ENCODE measurements at regions not wholly inside any gene's neighbourhood (a gene's known extent, or its start where the extent isn't known, plus 50 kb on each side); places are given as distances from the start of the nearest gene placed in this dataset.

DNA sequence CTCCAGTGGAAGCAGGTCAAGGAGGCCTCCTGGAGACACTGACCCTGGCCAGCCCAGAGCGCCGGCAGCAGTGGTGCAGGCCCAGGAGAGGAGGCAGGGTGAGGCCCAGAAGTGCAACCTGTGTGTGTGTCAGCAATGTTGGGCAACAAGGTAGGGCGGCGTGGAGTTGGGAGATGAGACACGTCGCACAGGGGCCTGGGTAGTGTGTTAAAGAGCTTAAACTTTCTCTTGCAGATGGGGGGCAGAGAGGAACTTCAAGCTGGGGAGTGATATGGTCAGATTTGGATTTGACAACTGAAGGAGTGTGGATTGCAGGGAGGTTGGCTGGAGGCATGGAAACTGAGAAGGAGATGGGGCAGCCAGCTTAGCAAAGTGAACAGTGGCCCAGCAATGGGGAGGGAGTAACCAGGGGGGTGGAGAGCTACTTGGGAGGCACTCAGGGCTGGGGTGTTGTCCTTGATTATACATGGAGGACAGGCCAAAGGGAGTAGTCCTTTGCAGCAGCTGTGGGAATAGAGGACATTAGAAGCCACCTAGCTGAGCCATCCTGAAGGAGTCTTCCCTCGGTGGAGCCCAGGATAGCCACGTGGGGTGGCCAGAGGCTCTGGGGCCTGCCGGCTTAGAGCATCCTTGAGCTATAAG is 278.6 kb upstream of the HS6ST1 start:
- TF ChIP-seq, protein P1, sequence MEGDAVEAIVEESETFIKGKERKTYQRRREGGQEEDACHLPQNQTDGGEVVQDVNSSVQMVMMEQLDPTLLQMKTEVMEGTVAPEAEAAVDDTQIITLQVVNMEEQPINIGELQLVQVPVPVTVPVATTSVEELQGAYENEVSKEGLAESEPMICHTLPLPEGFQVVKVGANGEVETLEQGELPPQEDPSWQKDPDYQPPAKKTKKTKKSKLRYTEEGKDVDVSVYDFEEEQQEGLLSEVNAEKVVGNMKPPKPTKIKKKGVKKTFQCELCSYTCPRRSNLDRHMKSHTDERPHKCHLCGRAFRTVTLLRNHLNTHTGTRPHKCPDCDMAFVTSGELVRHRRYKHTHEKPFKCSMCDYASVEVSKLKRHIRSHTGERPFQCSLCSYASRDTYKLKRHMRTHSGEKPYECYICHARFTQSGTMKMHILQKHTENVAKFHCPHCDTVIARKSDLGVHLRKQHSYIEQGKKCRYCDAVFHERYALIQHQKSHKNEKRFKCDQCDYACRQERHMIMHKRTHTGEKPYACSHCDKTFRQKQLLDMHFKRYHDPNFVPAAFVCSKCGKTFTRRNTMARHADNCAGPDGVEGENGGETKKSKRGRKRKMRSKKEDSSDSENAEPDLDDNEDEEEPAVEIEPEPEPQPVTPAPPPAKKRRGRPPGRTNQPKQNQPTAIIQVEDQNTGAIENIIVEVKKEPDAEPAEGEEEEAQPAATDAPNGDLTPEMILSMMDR (IDR thresholded peaks at IDR 0.05) = no peak
- no peak for TF ChIP-seq POLR2A (IDR thresholded peaks at IDR 0.05)
